ENCODE measurements at regions not wholly inside any gene's neighbourhood (a gene's known extent, or its start where the extent isn't known, plus 50 kb on each side); places are given as distances from the start of the nearest gene placed in this dataset.

GRCh38 chr4:83837614-83838308 lies 301.9 kb downstream of the GPAT3 start:
- no peak for DNase-seq

DNA sequence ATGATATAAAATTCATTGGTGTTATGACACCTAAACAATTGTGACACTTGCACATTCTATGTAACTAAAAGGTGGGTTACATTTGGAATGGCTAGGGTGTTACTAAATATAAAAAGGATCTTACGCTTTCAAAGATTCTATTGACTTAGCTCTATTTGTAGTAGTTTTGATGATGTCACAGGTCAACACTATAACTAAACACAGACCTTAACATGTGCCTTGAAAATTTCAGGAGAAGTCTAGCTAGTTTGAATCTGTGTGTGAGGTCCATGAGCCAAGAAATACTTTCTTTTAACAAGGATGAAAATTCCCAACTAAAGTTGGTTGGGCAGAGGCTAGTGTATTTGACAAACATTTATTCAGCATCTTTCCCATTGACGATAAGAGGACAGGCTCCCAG lies 298.0 kb downstream of the GPAT3 start:
- DNase-seq, result no peak

GRCh38 chr4:83832110-83832825 lies 296.4 kb downstream of the GPAT3 start:
- no peak for DNase-seq

GRCh38 chr4:83831588-83831987 lies 295.7 kb downstream of the GPAT3 start:
- DNase-seq, result no peak

GRCh38 chr4:83830138-83830888 lies 294.4 kb downstream of the GPAT3 start:
- no peak for DNase-seq

GRCh38 chr4:83828601-83829000 lies 292.7 kb downstream of the GPAT3 start:
- no peak for DNase-seq

DNA sequence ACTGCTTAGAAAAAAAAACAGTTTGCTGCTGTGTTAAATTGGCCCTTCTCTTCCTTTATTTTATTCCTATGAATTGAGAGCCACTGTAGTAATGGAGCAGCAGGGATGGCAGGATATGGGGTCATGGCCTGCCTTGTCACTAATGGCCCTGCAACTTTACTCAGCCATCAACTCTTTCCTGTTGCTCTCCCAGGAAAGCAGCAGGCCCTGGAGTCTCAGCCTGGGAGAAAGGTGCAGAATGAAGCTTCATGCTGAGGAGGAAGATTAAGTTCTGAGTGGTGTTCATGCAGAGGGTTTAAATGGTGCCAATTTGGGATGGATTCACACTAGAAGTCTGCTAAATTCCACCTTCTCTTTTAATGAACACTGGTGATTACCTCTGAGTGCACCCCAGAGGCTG lies 285.6 kb downstream of the GPAT3 start:
- no peak for DNase-seq

DNA sequence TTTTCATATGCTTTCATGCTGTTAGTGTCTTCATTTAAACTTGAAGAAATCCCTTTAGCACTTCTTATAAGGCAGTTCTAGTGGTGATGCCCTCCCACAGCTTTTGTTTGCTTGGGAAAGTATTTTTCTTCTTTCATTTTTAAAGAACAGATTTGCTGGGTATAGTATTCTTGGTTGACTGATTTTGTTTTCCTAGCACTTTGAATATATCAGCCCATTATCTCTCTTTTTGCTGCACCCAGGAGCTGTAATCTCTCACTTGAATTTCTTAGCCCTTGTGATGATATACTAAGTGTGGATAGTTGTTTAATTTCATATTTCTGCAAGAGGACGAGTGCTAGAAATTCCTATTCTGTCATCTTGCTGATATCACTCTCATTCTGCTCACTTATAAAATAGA lies 283.7 kb downstream of the GPAT3 start:
- DNase-seq, result no peak

DNA sequence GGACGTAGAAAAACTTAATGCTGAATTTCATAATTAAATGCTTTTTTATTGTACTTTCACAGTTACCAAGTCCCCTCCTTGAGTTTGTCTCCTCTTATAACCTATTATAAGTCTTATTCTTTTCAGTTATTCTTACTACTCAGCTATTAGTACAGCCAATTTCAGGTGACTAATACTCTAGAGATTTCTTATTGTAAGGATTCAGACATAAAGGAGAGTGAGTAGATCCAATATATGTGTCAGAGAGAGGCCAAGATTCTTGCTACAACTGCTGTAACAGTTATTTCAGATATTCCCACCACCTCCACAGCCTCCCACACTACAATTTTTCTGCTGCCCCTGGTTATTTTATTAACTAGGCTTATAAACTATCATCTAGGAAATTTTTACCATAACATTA lies 274.5 kb downstream of the GPAT3 start:
- DNase-seq, result no peak

DNA sequence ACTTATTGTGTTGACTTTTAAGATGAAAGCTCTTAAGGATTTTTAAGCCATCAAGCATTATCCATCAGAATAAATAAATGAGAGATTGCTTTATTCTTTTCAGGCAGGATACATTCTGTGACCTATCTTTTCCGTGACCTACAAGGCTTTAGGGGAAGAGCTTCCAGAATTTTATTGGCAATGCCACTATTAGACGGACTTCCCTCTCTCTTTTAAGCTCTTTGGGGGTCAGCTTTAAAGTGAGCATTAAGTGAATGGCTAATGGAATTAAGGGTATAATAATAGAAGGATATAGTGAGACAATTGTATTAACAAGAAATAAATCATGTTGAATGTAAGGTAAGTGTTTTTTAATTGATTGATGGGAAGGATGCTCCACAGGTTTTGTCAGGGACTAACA lies 273.7 kb downstream of the GPAT3 start:
- no peak for DNase-seq

GRCh38 chr4:83793481-83793880 lies 257.6 kb downstream of the GPAT3 start:
- no peak for DNase-seq

- DNase-seq, result no peak
These were observed 250.0 kb downstream of the GPAT3 start for GRCh38 chr4:83785891-83786290.

- no peak for DNase-seq
These were observed 247.3 kb downstream of the GPAT3 start for GRCh38 chr4:83783215-83783614.

- no peak for DNase-seq
These were observed 246.7 kb downstream of the GPAT3 start for GRCh38 chr4:83782591-83782990.

DNA sequence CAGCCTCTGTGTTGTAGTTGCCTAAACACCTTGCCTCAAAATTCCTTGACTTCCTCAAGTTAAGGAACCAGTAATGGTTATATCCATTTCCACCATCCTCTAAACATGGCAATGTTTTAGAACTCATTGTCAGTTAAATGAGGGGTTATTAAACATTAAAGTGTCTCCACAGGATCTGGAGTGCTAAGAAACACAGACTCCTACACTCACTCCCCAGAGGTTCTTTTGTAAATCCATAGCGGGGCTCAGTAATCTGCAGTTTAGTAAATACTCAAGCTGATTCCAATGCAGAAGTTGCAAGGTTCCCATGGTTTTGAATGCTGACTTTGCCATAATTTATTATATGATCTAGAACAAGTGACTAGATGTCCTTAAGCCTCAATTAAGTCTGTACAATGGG lies 245.5 kb downstream of the GPAT3 start:
- DNase-seq, result no peak

GRCh38 chr4:83780053-83780733 lies 244.3 kb downstream of the GPAT3 start:
- DNase-seq, result no peak

- DNase-seq, result no peak
These were observed 243.5 kb downstream of the GPAT3 start for GRCh38 chr4:83779103-83780052.

- DNase-seq, result no peak
These were observed 236.8 kb downstream of the GPAT3 start for GRCh38 chr4:83772685-83773084.

DNA sequence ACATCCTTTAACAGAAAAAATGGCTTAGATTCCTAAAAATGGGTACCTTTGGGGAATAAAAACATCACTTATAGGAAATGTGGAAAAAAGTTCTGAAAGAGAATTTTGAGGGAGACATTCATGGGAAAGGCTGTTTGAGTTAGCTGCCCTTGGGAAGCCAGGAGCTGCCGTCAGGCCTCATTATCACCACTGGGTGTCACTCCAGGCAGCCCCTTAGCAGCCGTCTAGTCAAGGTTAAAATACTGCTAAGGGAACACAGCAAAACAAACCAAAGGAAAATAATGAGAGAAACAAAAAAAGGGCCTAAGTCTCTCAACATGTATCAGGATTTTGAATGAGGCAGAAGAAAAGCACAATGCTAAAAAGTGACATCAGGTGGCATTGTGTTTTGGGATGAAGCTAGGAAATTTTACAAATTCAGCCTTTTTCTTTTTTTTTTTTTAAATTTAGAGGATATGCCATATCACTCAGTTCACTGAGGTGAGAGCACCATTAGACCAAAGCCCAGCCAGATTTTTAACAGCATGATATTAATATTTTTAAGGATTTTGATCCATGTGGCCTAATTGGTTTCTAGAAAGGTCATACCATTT lies 235.3 kb downstream of the GPAT3 start:
- peak; percentile 45 for DNase-seq

- DNase-seq, result no peak
These were observed 232.2 kb downstream of the GPAT3 start for GRCh38 chr4:83768146-83768545.

- DNase-seq, result no peak
These were observed 231.2 kb downstream of the GPAT3 start for GRCh38 chr4:83767067-83767466.

DNA sequence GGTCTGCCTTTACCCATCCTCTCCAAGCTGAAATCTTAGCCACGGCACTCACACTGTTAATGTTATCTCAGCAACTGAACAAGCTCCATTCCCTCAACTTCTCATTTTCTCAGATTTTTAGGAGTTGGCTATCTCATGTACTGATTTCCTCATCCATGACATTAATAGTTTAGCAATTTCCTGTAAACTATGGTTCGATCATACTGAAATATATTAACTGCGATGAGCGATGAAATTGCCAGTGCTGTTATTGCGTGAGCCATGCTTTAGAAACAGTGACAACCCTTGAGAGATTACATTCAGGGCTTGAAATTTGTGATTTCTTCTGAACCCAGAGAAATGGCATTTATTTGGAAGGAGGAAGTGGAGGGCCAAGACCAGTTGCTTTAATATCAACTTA lies 223.7 kb downstream of the GPAT3 start:
- no peak for DNase-seq

All from femur (tissue), 1 donor.